Right atrium auricular region (tissue), 2 donors: ENCODE measurements at regions not wholly inside any gene's neighbourhood (a gene's known extent, or its start where the extent isn't known, plus 50 kb on each side); places are given as distances from the start of the nearest gene placed in this dataset.
A peak's percentile ranks its signal among the peaks of the same experiment; 100 is the strongest.

Experiments used
- DNase-seq: peaks from one replicate; pipeline ENCODE4 v3.0.0-alpha.2; 2019; ENCODE audit warnings: low spot score
- H3K27ac ChIP-seq, 2 donors: fragments of 200-600 bp; sonication (generic); 1 replicate in 1 of 2; 2 replicates in 1 of 2; pipeline ENCODE4 v1.5.1; 2016 to 2019
- H3K27me3 ChIP-seq, 2 donors: fragments of 200-600 bp; sonication (generic); one replicate each; pipeline versions ENCODE4 v1.5.1 to v1.6.0; 2017 to 2019
- H3K36me3 ChIP-seq: fragments of 200-600 bp; sonication (generic); one replicate; pipeline ENCODE4 v1.5.1; 2016
- H3K4me1 ChIP-seq, 2 donors: fragments of 200-600 bp; sonication (generic); one replicate each; pipeline versions ENCODE4 v1.5.1 to v1.6.0; 2017 to 2019
- H3K4me3 ChIP-seq, 2 donors: fragments of 200-600 bp; sonication (generic); 1 replicate in 1 of 2; 2 replicates in 1 of 2; pipeline ENCODE4 v1.5.1; 2017 to 2019; ENCODE audit warnings: mild to moderate bottlenecking in 1 of 2, moderate library complexity in 1 of 2
- H3K9me3 ChIP-seq, 2 donors: fragments of 200-600 bp; sonication (generic); one replicate each; pipeline ENCODE4 v1.5.1; 2019
- CTCF ChIP-seq, 2 donors: fragments of 200-600 bp; sonication (generic); IDR thresholded peaks; one replicate each; pipeline ENCODE4 v1.5.1; 2019; ENCODE audit warnings: antibody characterized with exemption in 2 of 2

- peak in 1 of 2 donors; percentile 33 for TF ChIP-seq CTCF (IDR thresholded peaks at IDR 0.05)
- H3K27ac ChIP-seq, result no peak overlapping the region
- H3K4me1 ChIP-seq, result peaks cover 0 to 13% of the 10 kb centered on the region in 2 donors
- H3K4me3 ChIP-seq, result no peak overlapping the region
- no peaks in the 10 kb centered on the region for H3K36me3 ChIP-seq
- H3K9me3 ChIP-seq, result no peaks in the 10 kb centered on the region
- H3K27me3 ChIP-seq, result no peaks in the 10 kb centered on the region
- no peak for DNase-seq
Measured at GRCh38 chr3:69560818-69561217, 174.9 kb upstream of the FRMD4B start.

- no peaks in the 10 kb centered on the region for H3K9me3 ChIP-seq
- H3K36me3 ChIP-seq, result no peaks in the 10 kb centered on the region
- no peak overlapping the region for H3K4me3 ChIP-seq
- H3K27ac ChIP-seq, result no peak overlapping the region
- TF ChIP-seq CTCF (IDR thresholded peaks at IDR 0.05), result no peak
- peaks cover 0 to 13% of the 10 kb centered on the region in 2 donors for H3K4me1 ChIP-seq
- no peak for DNase-seq
- no peaks in the 10 kb centered on the region for H3K27me3 ChIP-seq
Measured at GRCh38 chr3:69560116-69560515, 174.2 kb upstream of the FRMD4B start.

DNA sequence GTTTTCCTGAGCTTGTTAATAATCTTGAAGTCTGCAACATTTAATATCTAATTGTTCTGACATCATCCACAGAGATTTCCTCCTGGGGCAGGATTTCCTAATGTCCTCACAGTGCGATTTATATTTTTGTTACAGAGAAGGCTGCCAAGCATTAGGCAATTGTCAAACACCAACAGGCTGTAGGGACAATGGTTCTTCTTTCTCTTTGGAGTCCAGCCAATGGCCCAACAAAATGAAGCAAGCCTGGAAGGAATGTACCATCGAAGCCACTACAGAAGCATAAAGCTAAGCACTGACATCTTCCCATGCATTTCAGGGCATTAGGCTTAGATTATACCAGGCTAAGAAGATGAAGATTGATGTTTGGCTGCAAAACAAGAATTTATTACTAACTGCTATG lies 173.0 kb upstream of the FRMD4B start:
- peak overlapping the region in 1 of 2 donors; percentile 35 for H3K27ac ChIP-seq
- DNase-seq, result peak; percentile 84

GRCh38 chr3:69554576-69554975 lies 168.7 kb upstream of the FRMD4B start:
- H3K27ac ChIP-seq, result no peak overlapping the region
- H3K4me1 ChIP-seq, result peaks cover 0 to 41% of the 10 kb centered on the region in 2 donors
- DNase-seq, result no peak
- H3K9me3 ChIP-seq, result no peaks in the 10 kb centered on the region
- H3K4me3 ChIP-seq, result no peak overlapping the region
- no peak for TF ChIP-seq CTCF (IDR thresholded peaks at IDR 0.05)
- no peaks in the 10 kb centered on the region for H3K27me3 ChIP-seq
- no peaks in the 10 kb centered on the region for H3K36me3 ChIP-seq

More for the DNA sequence above, 173.0 kb upstream of the FRMD4B start:
- H3K4me1 ChIP-seq, result peaks cover 0 to 16% of the 10 kb centered on the region in 2 donors
- H3K9me3 ChIP-seq, result no peaks in the 10 kb centered on the region
- H3K36me3 ChIP-seq, result no peaks in the 10 kb centered on the region
- no peaks in the 10 kb centered on the region for H3K27me3 ChIP-seq
- no peak overlapping the region for H3K4me3 ChIP-seq
- no peak for TF ChIP-seq CTCF (IDR thresholded peaks at IDR 0.05)

- no peaks in the 10 kb centered on the region for H3K27me3 ChIP-seq
- no peak for DNase-seq
- H3K9me3 ChIP-seq, result no peaks in the 10 kb centered on the region
- peak overlapping the region in 1 of 2 donors; percentile 42 for H3K27ac ChIP-seq
- no peaks in the 10 kb centered on the region for H3K36me3 ChIP-seq
- H3K4me3 ChIP-seq, result no peak overlapping the region
- TF ChIP-seq CTCF (IDR thresholded peaks at IDR 0.05), result no peak
- H3K4me1 ChIP-seq, result peaks cover 0 to 35% of the 10 kb centered on the region in 2 donors
Measured at GRCh38 chr3:69553888-69554287, 168.0 kb upstream of the FRMD4B start.

DNA sequence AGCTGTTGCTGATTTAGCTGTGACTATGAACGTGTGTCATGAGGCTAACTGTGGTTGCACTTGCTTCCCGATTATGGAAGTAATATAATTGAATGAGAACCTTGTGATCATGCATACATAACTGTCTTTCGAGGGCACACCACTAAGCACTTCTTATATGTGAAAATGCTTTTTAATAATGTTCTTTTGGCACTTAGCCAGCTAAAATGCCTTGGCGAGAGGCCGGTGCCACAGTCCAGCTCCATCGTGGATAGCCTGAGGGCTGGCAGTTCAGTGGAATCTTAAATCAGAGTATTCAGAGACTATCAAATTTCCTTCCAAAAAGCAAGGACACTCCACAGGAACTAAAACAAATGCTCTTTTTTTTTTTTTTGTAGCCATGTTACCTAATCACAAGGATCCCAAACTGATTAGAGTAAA lies 161.6 kb upstream of the FRMD4B start:
- H3K27ac ChIP-seq, result no peak overlapping the region
- H3K27me3 ChIP-seq, result no peaks in the 10 kb centered on the region
- no peaks in the 10 kb centered on the region for H3K9me3 ChIP-seq
- H3K4me1 ChIP-seq, result peaks cover 0 to 26% of the 10 kb centered on the region in 2 donors
- H3K36me3 ChIP-seq, result no peaks in the 10 kb centered on the region
- H3K4me3 ChIP-seq, result no peak overlapping the region
- no peak for TF ChIP-seq CTCF (IDR thresholded peaks at IDR 0.05)
- DNase-seq, result no peak
